Amniotic epithelial cell (primary cell): ENCODE measurements at regions not wholly inside any gene's neighbourhood (a gene's known extent, or its start where the extent isn't known, plus 50 kb on each side); places are given as distances from the start of the nearest gene placed in this dataset.
A peak's percentile ranks its signal among the peaks of the same experiment; 100 is the strongest.
"Not testable (repeated sequence)": the region's sequence is repeated elsewhere in the genome, so short reads cannot be mapped to it uniquely, and the experiment has no call there.

Source experiments
- DNase-seq: peaks from one replicate; pipeline ENCODE4 v3.0.0-alpha.2; 2010; ENCODE audit warnings: low read depth

- peak; percentile 57 for DNase-seq
Observed at GRCh38 chr7:19957664-19958063, 184.2 kb upstream of the TMEM196 start.

- DNase-seq, result not testable (repeated sequence)
Observed at GRCh38 chr7:19954166-19954565, 180.7 kb upstream of the TMEM196 start.

- not testable (repeated sequence) for DNase-seq
Observed at GRCh38 chr7:19953411-19953810, 180.0 kb upstream of the TMEM196 start.

GRCh38 chr7:19948160-19948559 is 174.7 kb upstream of the TMEM196 start:
- no peak for DNase-seq

DNA sequence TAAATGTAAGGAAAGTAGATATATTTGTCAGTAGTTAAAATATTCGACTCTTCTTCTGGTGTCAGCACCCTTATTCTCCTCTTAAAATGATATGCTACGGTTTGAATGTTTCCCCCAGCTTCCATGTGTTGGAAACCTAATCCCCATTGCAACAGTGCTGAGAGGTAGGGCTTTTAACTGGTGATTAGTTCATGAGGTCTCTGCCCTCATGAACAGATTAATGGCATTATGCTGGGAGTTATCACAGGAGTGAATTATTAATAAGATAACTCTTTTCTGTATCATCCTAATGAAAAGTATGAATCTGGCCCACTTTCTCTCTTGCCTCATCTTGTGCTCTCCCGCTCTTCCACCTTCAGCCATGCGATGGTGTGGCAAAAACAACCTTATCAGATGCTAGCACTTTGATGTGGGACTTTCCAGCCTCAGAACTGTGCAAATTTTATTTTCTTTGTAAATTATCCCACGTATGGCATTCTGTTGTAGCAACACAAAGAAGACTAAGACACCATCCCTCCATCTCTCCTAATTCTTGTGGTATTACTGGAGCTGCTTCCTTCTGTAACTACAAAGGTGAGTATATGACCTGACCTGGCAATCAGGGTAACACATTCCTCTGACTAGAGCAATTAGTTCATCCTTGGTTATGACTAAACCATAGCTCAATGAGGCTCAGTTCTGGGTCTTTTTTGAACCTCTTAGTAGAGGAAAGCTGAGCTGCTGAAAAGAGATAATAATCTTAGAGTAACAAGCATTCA is 171.1 kb upstream of the TMEM196 start:
- peak; percentile 33 for DNase-seq

DNA sequence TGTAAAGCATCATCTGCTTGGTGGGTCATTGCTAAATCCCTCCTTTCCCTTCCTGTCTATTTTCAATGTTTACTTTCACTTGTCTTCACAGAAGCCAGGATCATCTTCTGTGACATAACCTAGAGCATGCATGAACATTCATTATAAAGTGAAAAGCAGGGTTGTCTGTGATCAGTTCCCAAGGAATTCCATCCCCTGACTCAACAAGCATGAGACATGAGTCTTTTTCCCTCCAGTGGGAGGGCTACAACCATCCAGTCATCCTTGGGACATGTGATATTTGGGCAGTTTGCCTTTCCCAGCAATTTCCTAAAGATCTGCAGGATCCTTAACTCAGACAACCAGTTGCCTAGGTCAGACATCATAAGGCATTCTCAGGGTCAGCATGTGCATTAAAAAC is 166.3 kb upstream of the TMEM196 start:
- DNase-seq, result peak; percentile 80

- DNase-seq, result no peak
Observed at GRCh38 chr7:19932549-19933249, 159.3 kb upstream of the TMEM196 start.

DNA sequence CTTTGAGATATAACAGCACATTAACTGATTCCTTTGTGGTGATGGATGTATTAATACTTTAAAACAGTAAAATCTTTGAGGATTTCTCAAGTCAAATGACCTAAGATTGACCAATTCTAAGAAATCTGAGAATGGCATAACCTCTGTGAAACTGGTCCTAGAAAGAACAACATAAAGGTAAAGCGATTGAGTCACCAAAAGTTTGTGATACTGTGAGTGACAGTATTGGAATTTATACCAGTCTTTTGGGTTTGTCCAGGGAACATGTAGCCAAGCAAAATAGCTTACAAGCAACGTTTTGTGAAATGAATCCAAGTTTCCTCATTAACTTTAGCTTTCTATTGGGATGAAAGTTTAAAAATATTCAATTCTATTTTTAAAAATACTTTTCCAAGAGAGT is 157.4 kb upstream of the TMEM196 start:
- DNase-seq, result no peak

DNA sequence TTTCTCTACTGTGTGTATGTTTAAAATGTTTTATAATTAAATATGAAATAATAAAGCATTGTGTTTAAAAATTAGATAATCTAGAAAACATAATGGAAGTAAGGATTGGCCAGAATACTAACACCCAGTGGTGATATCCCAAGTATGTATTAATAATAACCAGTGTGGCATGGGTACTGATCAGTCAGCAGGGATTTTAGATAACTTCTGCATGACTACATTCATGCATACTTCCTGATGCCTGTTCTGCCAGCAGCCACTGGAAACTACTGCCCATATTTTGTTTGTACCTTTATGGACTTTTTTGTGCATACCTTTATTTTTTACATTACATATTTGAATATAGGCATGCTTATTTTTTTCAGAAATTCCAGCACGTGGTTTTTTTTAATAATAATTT is 156.6 kb upstream of the TMEM196 start:
- DNase-seq, result no peak

- DNase-seq, result no peak
Observed at GRCh38 chr7:19928247-19928646, 154.8 kb upstream of the TMEM196 start.

DNA sequence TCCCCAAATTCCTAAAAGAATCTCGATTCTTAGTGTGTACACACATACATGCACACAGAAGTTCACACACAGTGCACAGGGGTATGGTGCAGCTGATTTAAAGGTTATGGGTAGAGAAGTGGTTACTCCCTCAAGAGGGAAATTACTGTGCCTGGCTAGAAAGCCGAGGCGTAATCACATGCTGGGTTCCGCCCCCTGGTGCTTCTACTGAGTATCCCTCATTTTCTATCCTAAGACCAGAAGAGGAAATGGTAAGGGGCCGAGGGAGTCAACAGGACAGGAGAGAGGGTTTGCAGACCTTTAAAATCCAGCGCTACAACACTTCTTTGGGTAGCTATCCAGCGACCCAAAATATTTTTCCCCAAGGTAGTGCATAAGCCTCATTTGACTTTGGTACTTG is 147.3 kb upstream of the TMEM196 start:
- no peak for DNase-seq

DNA sequence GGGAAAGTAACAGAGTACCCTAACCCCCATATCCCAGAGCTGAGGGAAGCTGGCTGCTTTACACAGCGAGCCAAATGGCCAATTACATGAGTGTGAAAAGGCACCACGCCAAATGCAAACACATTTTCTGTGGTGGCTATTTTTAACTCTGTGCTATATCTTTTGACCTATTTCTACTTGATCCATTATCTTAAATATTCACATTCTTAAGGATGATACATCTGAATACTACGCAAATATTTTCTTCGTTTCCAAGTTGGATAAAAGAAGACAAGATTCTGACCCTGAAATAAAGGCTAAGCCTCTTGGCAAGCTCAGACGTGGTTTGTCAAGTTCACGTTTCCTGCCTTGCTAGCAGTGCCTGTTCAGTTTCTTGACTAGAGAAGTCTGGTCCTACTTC is 146.7 kb upstream of the TMEM196 start:
- peak; percentile 81 for DNase-seq

GRCh38 chr7:19919261-19920095 is 146.1 kb upstream of the TMEM196 start:
- peak; percentile 61 for DNase-seq

DNA sequence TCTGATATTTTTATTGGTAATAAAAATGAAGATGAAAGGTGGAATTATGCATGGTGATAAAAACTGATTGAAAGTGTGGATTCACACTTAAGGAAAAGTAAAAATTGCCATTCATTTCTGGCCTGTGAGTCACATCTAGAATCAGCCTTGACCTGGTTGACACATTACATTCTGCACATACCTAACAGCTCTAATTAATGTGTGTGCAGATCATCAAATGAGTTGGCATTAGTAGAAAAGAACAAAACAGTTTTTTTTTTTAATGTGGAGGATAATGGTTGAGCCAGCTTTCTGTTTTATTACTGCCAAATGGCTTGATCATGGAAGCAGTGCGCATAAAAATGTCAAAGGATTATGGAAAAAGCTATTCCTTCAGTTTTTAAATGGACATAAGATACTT is 142.6 kb upstream of the TMEM196 start:
- peak; percentile 61 for DNase-seq

DNA sequence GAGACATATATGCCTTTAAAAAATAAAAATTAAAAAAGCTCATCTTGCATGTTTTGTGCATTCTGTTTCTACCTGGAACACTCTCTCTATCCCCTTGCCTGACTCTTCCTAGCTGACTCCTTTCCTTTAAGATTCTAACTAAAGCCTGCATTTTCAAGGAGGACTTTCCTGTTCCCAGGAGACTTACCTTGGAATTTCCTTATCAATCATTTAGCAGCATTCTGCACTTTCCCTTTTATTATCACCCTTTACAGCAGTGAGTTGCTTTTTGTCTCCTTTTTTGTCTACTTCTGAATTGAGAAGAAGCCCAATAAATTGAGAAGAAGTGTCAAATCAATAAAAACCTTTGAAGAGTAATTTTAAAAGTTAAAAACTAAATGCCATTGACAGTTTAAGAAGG is 142.2 kb upstream of the TMEM196 start:
- DNase-seq, result no peak

DNA sequence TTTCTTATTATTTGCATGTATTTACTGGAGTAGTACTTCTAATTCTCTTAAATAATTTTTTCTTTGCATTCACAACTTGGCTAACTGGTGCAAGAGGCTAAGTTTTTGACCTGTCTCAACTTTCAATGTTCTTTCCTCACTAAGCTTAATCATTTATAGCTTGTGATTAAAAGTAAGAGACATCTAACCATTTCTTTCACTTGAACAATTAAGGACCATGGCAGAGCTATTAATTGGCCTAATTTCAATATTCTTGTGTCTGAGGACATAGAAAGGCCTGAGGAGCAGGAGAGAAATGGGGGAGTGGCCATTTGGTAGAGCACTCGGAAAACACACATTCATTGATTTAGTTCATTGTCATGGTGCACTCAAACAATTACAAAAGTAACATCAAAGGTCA is 141.4 kb upstream of the TMEM196 start:
- DNase-seq, result no peak

GRCh38 chr7:19900118-19900517 is 126.7 kb upstream of the TMEM196 start:
- no peak for DNase-seq

DNA sequence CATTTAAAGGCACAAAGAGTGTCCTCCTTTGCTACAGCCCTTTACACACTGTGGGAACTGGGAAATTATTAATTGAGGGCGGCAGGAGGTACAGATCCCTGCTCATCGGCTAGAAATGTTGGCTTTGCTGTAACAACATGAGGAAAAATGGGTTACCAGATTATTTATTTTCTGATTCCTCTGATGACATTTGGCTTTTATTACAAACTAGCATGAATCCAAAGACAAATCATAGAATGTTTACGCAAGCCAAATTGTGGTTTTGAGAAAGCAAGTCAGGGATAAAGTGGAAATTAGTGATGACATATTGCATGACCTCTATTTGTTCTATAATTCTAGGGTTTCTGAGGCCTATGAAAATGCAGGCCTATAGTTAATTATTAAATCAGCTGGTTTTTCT is 126.1 kb upstream of the TMEM196 start:
- peak; percentile 72 for DNase-seq

- DNase-seq, result not testable (repeated sequence)
Observed at GRCh38 chr7:19882893-19883292, 109.5 kb upstream of the TMEM196 start.

DNA sequence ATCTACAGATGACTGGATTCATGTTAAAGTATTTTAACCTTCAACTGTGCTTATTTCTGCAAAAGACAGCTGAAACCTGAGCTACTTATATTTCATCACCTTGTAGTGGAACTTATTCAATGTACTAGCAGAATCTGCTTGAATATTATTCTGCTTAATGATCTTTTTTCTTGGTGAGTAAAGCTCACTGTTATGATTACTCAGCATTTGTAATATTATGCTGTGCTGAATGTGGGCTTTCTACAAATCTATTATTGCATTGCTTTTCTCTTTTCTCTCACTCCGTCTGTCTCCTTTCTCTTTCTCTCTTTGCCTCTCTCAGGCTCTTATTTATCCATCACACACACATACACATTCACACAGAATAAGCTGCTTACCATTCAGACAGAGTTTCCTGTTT is 98.7 kb upstream of the TMEM196 start:
- no peak for DNase-seq

DNA sequence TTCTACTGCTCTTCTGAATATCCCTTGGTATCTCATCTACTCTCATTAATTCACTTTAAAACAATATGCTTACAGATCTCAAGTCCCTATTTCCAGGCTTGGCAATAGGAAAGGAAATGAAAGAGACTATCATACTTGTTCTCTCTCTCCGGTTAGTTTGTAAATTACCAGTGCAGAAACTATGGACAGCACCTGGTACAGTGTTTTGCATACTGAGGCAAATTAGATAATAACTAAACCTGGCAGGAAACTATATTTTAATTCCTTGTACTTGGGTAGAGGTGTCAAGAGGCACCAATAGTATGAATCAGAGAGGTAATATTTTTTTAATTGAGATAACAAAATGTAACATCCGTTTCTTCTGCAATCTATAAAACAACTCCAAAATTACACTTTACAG is 97.7 kb upstream of the TMEM196 start:
- no peak for DNase-seq

DNA sequence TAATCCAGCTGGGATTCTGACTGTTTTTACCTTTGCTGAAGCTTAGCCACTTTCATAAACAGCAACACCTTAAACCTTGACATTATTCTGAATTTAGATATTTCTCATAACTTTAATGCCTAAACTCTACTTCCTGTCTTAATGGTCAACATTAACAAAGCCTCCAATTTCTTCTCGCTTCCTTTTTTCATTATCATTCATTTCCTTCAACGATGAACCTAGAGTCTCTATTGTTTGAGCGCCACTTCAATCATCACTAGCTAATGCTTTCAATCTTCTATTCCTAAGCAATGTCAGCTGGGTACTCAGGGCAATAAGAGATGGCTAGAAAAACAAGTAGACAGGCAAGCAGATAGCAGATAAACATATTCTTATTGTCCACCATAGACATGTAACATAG is 96.6 kb upstream of the TMEM196 start:
- DNase-seq, result no peak
